Lower leg skin (tissue), 3 donors: ENCODE measurements at regions not wholly inside any gene's neighbourhood (a gene's known extent, or its start where the extent isn't known, plus 50 kb on each side); places are given as distances from the start of the nearest gene placed in this dataset.

ENCODE experiments used
- POLR2A ChIP-seq, 2 donors: fragments of 450-650 bp; IDR thresholded peaks; one replicate each; pipeline ENCODE4 v1.6.1; 2016 to 2017; ENCODE audit warnings: antibody characterized with exemption in 2 of 2, mild to moderate bottlenecking in 1 of 2, moderate library complexity in 1 of 2
- TF ChIP-seq, protein P1 (sequence below), 3 donors: fragments of 450-650 bp; IDR thresholded peaks; one replicate each; pipeline ENCODE4 v1.5.1; 2016; ENCODE audit warnings: antibody characterized with exemption in 3 of 3, mild to moderate bottlenecking in 3 of 3, moderate library complexity in 2 of 3

DNA sequence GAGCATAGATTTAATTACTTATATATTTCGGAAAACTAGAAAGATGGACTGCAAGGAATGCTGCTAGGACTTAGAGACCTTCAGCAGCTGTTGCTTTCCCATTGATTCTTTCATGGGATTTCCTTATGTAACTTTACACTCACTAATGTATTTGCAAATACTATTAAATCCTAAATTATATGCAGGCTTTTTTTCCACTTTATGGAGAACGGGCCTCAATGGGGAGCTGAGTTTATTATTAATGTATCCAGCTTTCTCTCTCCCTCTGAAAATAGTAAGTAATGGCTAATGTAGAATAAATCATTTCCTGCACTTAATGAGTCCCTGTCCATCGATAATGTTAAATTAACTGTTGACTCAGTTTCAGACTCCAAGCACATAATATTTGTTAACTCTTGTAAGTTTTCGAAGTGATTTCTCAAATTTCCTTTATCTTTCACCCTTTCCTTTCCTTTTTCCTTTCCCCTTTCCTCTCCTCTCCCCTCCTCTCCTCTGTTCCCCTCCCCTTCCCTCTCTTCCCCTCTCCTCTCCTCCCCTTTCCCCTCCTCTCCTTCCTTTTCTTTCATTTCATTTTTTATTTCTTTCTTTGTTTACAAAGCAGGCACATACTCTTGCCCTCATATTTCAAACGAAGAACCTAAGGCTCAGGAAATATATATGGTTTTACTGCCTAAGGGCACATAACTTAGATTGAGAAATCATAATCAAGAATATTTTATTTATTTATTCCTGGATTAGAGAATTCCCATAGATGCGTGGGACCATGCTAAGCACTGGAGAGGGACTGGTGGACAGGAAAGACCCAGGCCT lies 503.6 kb downstream of the MMUT start:
- TF ChIP-seq, protein P1, sequence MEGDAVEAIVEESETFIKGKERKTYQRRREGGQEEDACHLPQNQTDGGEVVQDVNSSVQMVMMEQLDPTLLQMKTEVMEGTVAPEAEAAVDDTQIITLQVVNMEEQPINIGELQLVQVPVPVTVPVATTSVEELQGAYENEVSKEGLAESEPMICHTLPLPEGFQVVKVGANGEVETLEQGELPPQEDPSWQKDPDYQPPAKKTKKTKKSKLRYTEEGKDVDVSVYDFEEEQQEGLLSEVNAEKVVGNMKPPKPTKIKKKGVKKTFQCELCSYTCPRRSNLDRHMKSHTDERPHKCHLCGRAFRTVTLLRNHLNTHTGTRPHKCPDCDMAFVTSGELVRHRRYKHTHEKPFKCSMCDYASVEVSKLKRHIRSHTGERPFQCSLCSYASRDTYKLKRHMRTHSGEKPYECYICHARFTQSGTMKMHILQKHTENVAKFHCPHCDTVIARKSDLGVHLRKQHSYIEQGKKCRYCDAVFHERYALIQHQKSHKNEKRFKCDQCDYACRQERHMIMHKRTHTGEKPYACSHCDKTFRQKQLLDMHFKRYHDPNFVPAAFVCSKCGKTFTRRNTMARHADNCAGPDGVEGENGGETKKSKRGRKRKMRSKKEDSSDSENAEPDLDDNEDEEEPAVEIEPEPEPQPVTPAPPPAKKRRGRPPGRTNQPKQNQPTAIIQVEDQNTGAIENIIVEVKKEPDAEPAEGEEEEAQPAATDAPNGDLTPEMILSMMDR (IDR thresholded peaks at IDR 0.05): no peak
- TF ChIP-seq POLR2A (IDR thresholded peaks at IDR 0.05): no peak
